Hepatocyte (in vitro differentiated cells): ENCODE measurements at regions not wholly inside any gene's neighbourhood (a gene's known extent, or its start where the extent isn't known, plus 50 kb on each side); places are given as distances from the start of the nearest gene placed in this dataset.
A peak's percentile ranks its signal among the peaks of the same experiment; 100 is the strongest.

Experiments
- DNase-seq: peaks from one replicate; pipeline ENCODE4 v3.0.0-alpha.2; 2016; ENCODE audit warnings: low spot score
- H2AFZ ChIP-seq: fragments of 200-600 bp; sonication (generic); 2 replicates; pipeline ENCODE4 v1.6.0; 2016; ENCODE audit warnings: antibody characterized with exemption, mild to moderate bottlenecking
- H3K27ac ChIP-seq: fragments of 200-600 bp; sonication (generic); 2 replicates; pipeline ENCODE4 v1.5.1; 2016; ENCODE audit warnings: mild to moderate bottlenecking
- H3K27me3 ChIP-seq: fragments of 200-600 bp; sonication (generic); 2 replicates; pipeline ENCODE4 v1.6.1; 2016
- H3K36me3 ChIP-seq: fragments of 200-600 bp; sonication (generic); replicated peaks from 2 replicates; pipeline ENCODE4 v1.5.1; 2016; ENCODE audit warnings: low read depth; ENCODE audit not compliant: insufficient read depth
- H3K4me1 ChIP-seq: fragments of 200-600 bp; sonication (generic); 2 replicates; pipeline ENCODE4 v1.5.1; 2016; ENCODE audit warnings: mild to moderate bottlenecking, moderate library complexity; ENCODE audit not compliant: insufficient read depth
- H3K4me2 ChIP-seq: fragments of 200-600 bp; sonication (generic); 2 replicates; pipeline ENCODE4 v1.6.0; 2016
- H3K4me3 ChIP-seq: fragments of 200-600 bp; sonication (generic); 2 replicates; pipeline ENCODE4 v1.5.1; 2016; ENCODE audit warnings: mild to moderate bottlenecking
- H3K79me2 ChIP-seq: fragments of 200-600 bp; sonication (generic); 2 replicates; pipeline ENCODE4 v1.6.0; 2017; ENCODE audit warnings: mild to moderate bottlenecking
- H3K9me2 ChIP-seq: fragments of 200-600 bp; sonication (generic); replicated peaks from 2 replicates; pipeline ENCODE4 v1.6.0; 2017; ENCODE audit warnings: mild to moderate bottlenecking; ENCODE audit not compliant: insufficient read depth
- H3K9me3 ChIP-seq: fragments of 200-600 bp; sonication (generic); 2 replicates; pipeline ENCODE4 v1.5.1; 2016; ENCODE audit warnings: low read depth, mild to moderate bottlenecking
- H4K20me1 ChIP-seq: fragments of 200-600 bp; sonication (generic); 2 replicates; pipeline ENCODE4 v1.6.0; 2016; ENCODE audit warnings: mild to moderate bottlenecking; ENCODE audit not compliant: insufficient read depth, poor library complexity, severe bottlenecking
- CTCF ChIP-seq: fragments of 200-600 bp; sonication (generic); IDR thresholded peaks from 2 replicates; pipeline ENCODE4 v1.5.1; 2016; ENCODE audit warnings: antibody characterized with exemption, mild to moderate bottlenecking; ENCODE audit not compliant: poor library complexity
- EZH2 ChIP-seq: fragments of 200-600 bp; sonication (generic); IDR thresholded peaks from 2 replicates; pipeline ENCODE4 v1.6.1; 2016; ENCODE audit warnings: antibody characterized with exemption, mild to moderate bottlenecking, borderline replicate concordance
- EZH2phosphoT487 ChIP-seq: fragments of 200-600 bp; sonication (generic); IDR thresholded peaks from one replicate; pipeline ENCODE4 v1.6.1; 2018; ENCODE audit warnings: antibody characterized with exemption, mild to moderate bottlenecking, low read depth, moderate library complexity; ENCODE audit not compliant: unreplicated experiment, severe bottlenecking
- WGBS: methylation state at CpG from one replicate; pipeline ENCODE4 v1.1.6; 2016; ENCODE audit warnings: low lambda C conversion rate; ENCODE audit errors: missing lambda C conversion rate; 5-methylcytosine and 5-hydroxymethylcytosine counted together

GRCh38 chr5:91225848-91226686 is 157.1 kb downstream of the ARRDC3 start:
- DNase-seq: peak; percentile 56
- peak; percentile 47 for TF ChIP-seq CTCF
- TF ChIP-seq EZH2: no peak
- no peak for TF ChIP-seq EZH2phosphoT487
- H2AFZ ChIP-seq: no peak overlapping the region
- H3K27me3 ChIP-seq: no peaks in the 10 kb centered on the region
- no peaks in the 10 kb centered on the region for H3K79me2 ChIP-seq
- H3K9me3 ChIP-seq: no peaks in the 10 kb centered on the region
- 55% methylated on average over 10 of the region's 10 CpGs for WGBS
- H3K27ac ChIP-seq: no peak overlapping the region
- H3K9me2 ChIP-seq: no peaks in the 10 kb centered on the region
- H3K4me3 ChIP-seq: no peak overlapping the region
- no peaks in the 10 kb centered on the region for H3K36me3 ChIP-seq
- H3K4me1 ChIP-seq: no peaks in the 10 kb centered on the region
- H4K20me1 ChIP-seq: no peaks in the 10 kb centered on the region
- no peak overlapping the region for H3K4me2 ChIP-seq

GRCh38 chr5:91224969-91225368 is 158.1 kb downstream of the ARRDC3 start:
- no peaks in the 10 kb centered on the region for H3K36me3 ChIP-seq
- H3K9me2 ChIP-seq: no peaks in the 10 kb centered on the region
- no peak overlapping the region for H2AFZ ChIP-seq
- WGBS: 82% methylated on average over 2 of the region's 2 CpGs
- no peaks in the 10 kb centered on the region for H3K9me3 ChIP-seq
- H4K20me1 ChIP-seq: no peaks in the 10 kb centered on the region
- no peak overlapping the region for H3K4me2 ChIP-seq
- H3K4me1 ChIP-seq: no peaks in the 10 kb centered on the region
- H3K4me3 ChIP-seq: no peak overlapping the region
- no peaks in the 10 kb centered on the region for H3K27me3 ChIP-seq
- no peak for TF ChIP-seq EZH2
- TF ChIP-seq EZH2phosphoT487: no peak
- TF ChIP-seq CTCF: no peak
- no peak for DNase-seq
- H3K27ac ChIP-seq: no peak overlapping the region
- H3K79me2 ChIP-seq: no peaks in the 10 kb centered on the region

GRCh38 chr5:91224456-91224855 is 158.7 kb downstream of the ARRDC3 start:
- TF ChIP-seq EZH2 (no peak), CTCF (no peak), EZH2phosphoT487 (no peak)
- Histone ChIP-seq H3K4me3 (no peak overlapping the region), H3K4me2 (no peak overlapping the region), H2AFZ (no peak overlapping the region), H3K27me3 (no peaks in the 10 kb centered on the region), H3K9me2 (no peaks in the 10 kb centered on the region), H3K4me1 (no peaks in the 10 kb centered on the region), H3K36me3 (no peaks in the 10 kb centered on the region), H4K20me1 (no peaks in the 10 kb centered on the region), H3K79me2 (no peaks in the 10 kb centered on the region), H3K27ac (no peak overlapping the region), H3K9me3 (no peaks in the 10 kb centered on the region)
- no peak for DNase-seq
- WGBS: 94% methylated on average over 1 of the region's 1 CpG
